Transverse colon (tissue), 4 donors: ENCODE measurements at regions not wholly inside any gene's neighbourhood (a gene's known extent, or its start where the extent isn't known, plus 50 kb on each side); places are given as distances from the start of the nearest gene placed in this dataset.

Source experiments
- EP300 ChIP-seq: sonication (generic); formaldehyde crosslinking; IDR thresholded peaks from one replicate; pipeline ENCODE4 v1.6.1; 2017; ENCODE audit warnings: antibody characterized with exemption, low read depth
- POLR2A ChIP-seq: fragments of 450-650 bp; IDR thresholded peaks from one replicate; pipeline ENCODE4 v1.6.1; 2016; ENCODE audit warnings: antibody characterized with exemption, mild to moderate bottlenecking, moderate library complexity
- POLR2AphosphoS5 ChIP-seq, 3 donors: sonication (generic); formaldehyde crosslinking; IDR thresholded peaks; one replicate each; pipeline ENCODE4 v1.6.1; 2016; ENCODE audit warnings: antibody characterized with exemption in 3 of 3
- TF ChIP-seq, protein P1 (sequence below), 5 experiments: fragments of 200-600 bp in 3 of 5; fragments of 450-650 bp in 2 of 5; sonication (generic) in 3 of 5; IDR thresholded peaks; 1 replicate in 2 of 5; 2 replicates in 3 of 5; pipeline ENCODE4 v1.5.1; 2016 to 2017; ENCODE audit warnings: antibody characterized with exemption in 5 of 5, inconsistent platforms in 3 of 5, mild to moderate bottlenecking in 2 of 5, moderate library complexity in 1 of 5

DNA sequence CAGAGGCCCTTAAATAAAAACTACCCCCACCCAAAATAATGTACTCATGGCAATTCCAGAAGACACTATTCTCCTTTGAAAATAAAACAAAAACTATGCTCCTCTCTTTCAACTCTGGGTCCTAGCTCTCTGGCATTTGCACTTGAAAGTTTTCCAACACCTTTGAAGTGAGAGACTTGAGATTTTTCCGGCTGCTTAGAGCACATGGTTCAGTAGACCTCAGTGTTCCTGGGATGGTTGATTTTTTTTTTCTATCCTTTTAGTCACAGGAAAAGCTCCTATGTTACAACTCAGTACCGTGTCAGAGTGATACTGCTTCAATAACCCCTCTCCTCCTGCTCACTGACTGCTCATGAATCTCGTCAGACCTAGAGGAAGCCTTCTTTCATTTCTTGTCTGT is 118.3 kb upstream of the TUSC7 start:
- TF ChIP-seq, protein P1, sequence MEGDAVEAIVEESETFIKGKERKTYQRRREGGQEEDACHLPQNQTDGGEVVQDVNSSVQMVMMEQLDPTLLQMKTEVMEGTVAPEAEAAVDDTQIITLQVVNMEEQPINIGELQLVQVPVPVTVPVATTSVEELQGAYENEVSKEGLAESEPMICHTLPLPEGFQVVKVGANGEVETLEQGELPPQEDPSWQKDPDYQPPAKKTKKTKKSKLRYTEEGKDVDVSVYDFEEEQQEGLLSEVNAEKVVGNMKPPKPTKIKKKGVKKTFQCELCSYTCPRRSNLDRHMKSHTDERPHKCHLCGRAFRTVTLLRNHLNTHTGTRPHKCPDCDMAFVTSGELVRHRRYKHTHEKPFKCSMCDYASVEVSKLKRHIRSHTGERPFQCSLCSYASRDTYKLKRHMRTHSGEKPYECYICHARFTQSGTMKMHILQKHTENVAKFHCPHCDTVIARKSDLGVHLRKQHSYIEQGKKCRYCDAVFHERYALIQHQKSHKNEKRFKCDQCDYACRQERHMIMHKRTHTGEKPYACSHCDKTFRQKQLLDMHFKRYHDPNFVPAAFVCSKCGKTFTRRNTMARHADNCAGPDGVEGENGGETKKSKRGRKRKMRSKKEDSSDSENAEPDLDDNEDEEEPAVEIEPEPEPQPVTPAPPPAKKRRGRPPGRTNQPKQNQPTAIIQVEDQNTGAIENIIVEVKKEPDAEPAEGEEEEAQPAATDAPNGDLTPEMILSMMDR (IDR thresholded peaks at IDR 0.05) = no peak
- TF ChIP-seq EP300 (no peak), POLR2AphosphoS5 (IDR thresholded peaks at IDR 0.05) (no peak), POLR2A (no peak)
